GM12874 (cell line): ENCODE measurements at regions not wholly inside any gene's neighbourhood (a gene's known extent, or its start where the extent isn't known, plus 50 kb on each side); places are given as distances from the start of the nearest gene placed in this dataset.

Source experiments
- TF ChIP-seq, protein P1 (sequence below): IDR thresholded peaks from 2 replicates; pipeline ENCODE4 v1.5.1; 2011; ENCODE audit warnings: low read depth, mild to moderate bottlenecking, control low read depth, low read length, moderate library complexity; ENCODE audit not compliant: insufficient read depth

DNA sequence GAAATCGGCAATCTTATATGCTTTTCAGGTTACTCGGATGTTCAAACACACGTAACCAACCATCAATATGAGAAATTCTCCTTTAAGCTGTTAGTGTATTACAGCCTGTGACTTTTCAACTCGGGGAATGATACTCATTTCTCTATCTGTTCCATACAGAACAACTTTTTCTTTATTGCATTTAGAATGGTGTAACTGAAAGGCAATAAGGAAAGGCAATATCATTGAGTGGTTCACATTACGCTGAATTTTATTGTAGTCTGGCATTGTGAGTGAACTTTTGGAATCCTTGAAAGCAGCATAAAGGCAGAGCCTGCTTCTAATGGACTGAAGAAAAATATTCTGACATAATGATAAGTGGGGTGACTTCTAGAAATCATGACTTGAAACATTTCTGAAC lies 54.4 kb upstream of the MEF2C start:
- TF ChIP-seq, protein P1, sequence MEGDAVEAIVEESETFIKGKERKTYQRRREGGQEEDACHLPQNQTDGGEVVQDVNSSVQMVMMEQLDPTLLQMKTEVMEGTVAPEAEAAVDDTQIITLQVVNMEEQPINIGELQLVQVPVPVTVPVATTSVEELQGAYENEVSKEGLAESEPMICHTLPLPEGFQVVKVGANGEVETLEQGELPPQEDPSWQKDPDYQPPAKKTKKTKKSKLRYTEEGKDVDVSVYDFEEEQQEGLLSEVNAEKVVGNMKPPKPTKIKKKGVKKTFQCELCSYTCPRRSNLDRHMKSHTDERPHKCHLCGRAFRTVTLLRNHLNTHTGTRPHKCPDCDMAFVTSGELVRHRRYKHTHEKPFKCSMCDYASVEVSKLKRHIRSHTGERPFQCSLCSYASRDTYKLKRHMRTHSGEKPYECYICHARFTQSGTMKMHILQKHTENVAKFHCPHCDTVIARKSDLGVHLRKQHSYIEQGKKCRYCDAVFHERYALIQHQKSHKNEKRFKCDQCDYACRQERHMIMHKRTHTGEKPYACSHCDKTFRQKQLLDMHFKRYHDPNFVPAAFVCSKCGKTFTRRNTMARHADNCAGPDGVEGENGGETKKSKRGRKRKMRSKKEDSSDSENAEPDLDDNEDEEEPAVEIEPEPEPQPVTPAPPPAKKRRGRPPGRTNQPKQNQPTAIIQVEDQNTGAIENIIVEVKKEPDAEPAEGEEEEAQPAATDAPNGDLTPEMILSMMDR: no peak

DNA sequence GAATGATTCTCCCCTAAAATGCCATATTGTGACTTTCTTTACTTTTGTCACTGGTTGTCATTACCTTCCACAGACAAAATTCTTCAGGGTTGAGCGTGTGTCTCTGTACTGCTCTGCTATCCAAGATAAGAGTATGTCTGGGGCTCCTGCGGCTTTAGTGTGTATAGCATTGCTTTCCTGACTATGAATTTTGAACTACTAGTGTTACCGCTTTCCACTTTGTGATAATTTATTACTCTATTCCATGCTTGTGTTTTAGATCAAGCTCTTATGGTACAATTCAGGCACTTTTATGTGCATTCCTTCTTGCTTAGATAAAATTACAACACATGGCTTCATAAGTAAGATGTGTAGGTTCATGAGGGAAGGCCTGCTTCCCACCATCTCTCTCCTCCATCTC lies 51.5 kb upstream of the MEF2C start:
- TF ChIP-seq, protein P1: no peak
